ENCODE measurements at regions not wholly inside any gene's neighbourhood (a gene's known extent, or its start where the extent isn't known, plus 50 kb on each side); places are given as distances from the start of the nearest gene placed in this dataset.

DNA sequence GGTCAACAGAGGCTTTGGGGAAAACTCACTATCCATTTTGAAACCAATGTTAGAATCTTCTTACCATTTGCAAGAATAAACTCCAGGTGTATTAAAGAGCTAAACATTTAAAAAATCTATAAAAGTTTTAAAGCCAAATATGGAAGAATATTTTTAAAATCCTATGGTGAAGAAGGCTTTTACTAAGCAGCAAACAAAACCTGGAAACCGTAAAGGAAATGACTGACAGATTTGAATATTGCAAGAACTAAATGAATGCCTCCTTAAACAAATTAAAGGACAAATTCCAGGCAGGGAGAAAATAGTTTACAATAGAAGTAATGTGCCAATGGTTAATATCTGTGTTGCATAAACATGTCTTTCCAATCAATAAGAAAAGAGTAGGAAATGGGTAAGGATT is 68.1 kb downstream of the KLF15 start:
- Histone ChIP-seq H3K9ac (no peak overlapping the region), H3K9me2 (ENCODE audit: insufficient read depth) (no peaks in the 10 kb centered on the region), H2AFZ (no peak overlapping the region), H3K4me2 (ENCODE audit: unreplicated experiment) (no peak overlapping the region), H4K20me1 (ENCODE audit: insufficient read depth) (no peaks in the 10 kb centered on the region), H3K9me3 (ENCODE audit: low read depth) (no peaks in the 10 kb centered on the region), H3K27me3 (replicated peaks; ENCODE audit: insufficient read depth) (no peaks in the 10 kb centered on the region; the same call in 1 of the 2 replicates), H3K79me2 (ENCODE audit: insufficient read depth) (no peaks in the 10 kb centered on the region), H3K4me1 (ENCODE audit: insufficient read depth) (peaks cover 8% of the 10 kb centered on the region), H3K36me3 (ENCODE audit: low read depth) (no peaks in the 10 kb centered on the region), H3K27ac (no peak overlapping the region), H3K4me3 (no peak overlapping the region), H3F3A (ENCODE audit: insufficient read depth) (peaks cover 14% of the 10 kb centered on the region; the same call in 1 of the 2 replicates)
- DNase-seq, result no peak
- in situ Hi-C loops (cut with MboI), result no loop called here
- 98 to 100% methylated on average over 1 of the region's 1 CpG for WGBS, 2 experiments (ENCODE audit: low coverage in 1 of 2, low lambda C conversion rate in 2 of 2, missing lambda C conversion rate in 2 of 2)
- TF ChIP-seq EZH2 (IDR thresholded peaks at IDR 0.05; ENCODE audit: insufficient read depth, poor library complexity, severe bottlenecking) (no peak), EZH2phosphoT487 (IDR thresholded peaks at IDR 0.05; ENCODE audit: insufficient read depth, low read depth) (no peak)

DNA sequence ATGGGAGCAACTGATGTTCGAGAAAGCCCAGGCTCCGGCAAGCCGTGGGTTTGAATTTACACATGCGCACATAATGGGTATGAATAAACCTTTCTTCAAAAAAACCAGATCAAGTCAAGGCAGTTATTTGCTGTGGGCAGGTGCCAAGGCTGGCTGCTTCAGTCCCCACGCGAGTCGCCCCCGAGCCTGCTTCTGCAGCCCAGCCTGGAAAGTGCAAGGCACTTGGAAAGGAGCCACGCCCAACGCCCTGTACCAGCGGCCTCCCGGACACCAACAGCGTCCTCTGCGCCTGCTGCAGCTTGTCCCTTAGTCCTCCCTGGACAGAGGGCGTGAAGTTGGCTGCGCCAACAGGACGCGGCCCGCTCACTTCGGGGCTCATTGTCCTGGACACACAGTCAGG is 68.9 kb downstream of the KLF15 start:
- 71 to 72% methylated on average over 20 of the region's 20 CpGs for WGBS, 2 experiments (ENCODE audit: low coverage in 1 of 2, low lambda C conversion rate in 2 of 2, missing lambda C conversion rate in 2 of 2)
- H3K4me1 ChIP-seq (ENCODE audit: insufficient read depth), result peaks cover 12% of the 10 kb centered on the region
- peaks cover 14% of the 10 kb centered on the region; the same call in 1 of the 2 replicates for H3F3A ChIP-seq (ENCODE audit: insufficient read depth)
- H3K4me2 ChIP-seq (ENCODE audit: unreplicated experiment), result no peak overlapping the region
- no peaks in the 10 kb centered on the region for H4K20me1 ChIP-seq (ENCODE audit: insufficient read depth)
- in situ Hi-C loops (cut with MboI), result no loop called here
- H3K36me3 ChIP-seq (ENCODE audit: low read depth), result no peaks in the 10 kb centered on the region
- TF ChIP-seq EZH2phosphoT487 (IDR thresholded peaks at IDR 0.05; ENCODE audit: insufficient read depth, low read depth) (no peak), EZH2 (IDR thresholded peaks at IDR 0.05; ENCODE audit: insufficient read depth, poor library complexity, severe bottlenecking) (no peak)
- no peak overlapping the region for H3K9ac ChIP-seq
- no peaks in the 10 kb centered on the region for H3K79me2 ChIP-seq (ENCODE audit: insufficient read depth)
- no peaks in the 10 kb centered on the region; the same call in 1 of the 2 replicates for H3K27me3 ChIP-seq (replicated peaks; ENCODE audit: insufficient read depth)
- no peak for DNase-seq
- no peak overlapping the region for H3K4me3 ChIP-seq
- H3K9me2 ChIP-seq (ENCODE audit: insufficient read depth), result no peaks in the 10 kb centered on the region
- H3K27ac ChIP-seq, result no peak overlapping the region
- no peaks in the 10 kb centered on the region for H3K9me3 ChIP-seq (ENCODE audit: low read depth)
- no peak overlapping the region for H2AFZ ChIP-seq

DNA sequence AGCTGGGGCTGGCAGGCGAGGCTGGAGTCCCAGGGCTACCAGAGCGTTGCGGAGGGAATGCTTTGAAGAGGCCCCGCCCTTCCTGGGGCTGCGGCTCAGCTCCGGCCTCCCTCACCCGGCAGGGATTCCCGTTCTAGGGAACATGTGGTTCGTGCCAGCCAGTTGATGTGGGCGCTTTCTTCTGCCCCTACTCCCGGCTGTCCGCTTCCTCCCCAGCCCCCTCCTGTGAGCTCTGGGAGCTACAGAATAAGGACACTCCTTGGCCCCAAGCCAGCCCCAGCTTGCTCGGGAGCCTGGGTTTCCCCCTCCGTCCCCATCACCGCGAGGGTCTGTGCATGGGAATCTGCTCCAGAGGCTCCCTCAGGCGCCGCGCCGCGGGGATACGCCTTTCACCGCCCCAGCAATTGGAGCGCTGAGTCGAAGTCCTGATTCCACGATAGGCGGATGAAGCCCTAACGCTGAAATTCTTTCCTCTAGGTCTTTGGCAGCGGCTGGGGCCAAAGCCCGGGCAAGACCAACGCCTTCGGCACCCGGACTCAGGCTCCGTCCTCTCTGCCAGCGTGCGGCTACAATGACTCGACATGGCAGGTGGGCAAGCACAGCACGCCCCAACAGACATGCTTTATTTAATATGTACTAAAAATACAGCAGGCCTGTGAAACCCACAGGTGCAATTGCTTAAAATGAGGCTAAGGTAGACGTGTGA is 69.5 kb downstream of the KLF15 start:
- no peaks in the 10 kb centered on the region for H3K36me3 ChIP-seq (ENCODE audit: low read depth)
- no peaks in the 10 kb centered on the region for H3K79me2 ChIP-seq (ENCODE audit: insufficient read depth)
- peak overlapping the region; percentile 92 for H3K4me2 ChIP-seq (ENCODE audit: unreplicated experiment)
- peak overlapping the region; percentile 74 for H3K4me3 ChIP-seq
- no peaks in the 10 kb centered on the region; the same call in 1 of the 2 replicates for H3K27me3 ChIP-seq (replicated peaks; ENCODE audit: insufficient read depth)
- WGBS, 2 experiments (ENCODE audit: low coverage in 1 of 2, low lambda C conversion rate in 2 of 2, missing lambda C conversion rate in 2 of 2), result 7 to 9% methylated on average over 36 to 39 of the region's 39 CpGs
- TF ChIP-seq EZH2 (IDR thresholded peaks at IDR 0.05; ENCODE audit: insufficient read depth, poor library complexity, severe bottlenecking) (no peak), EZH2phosphoT487 (IDR thresholded peaks at IDR 0.05; ENCODE audit: insufficient read depth, low read depth) (no peak)
- in situ Hi-C loops (cut with MboI), result no loop called here
- no peaks in the 10 kb centered on the region for H4K20me1 ChIP-seq (ENCODE audit: insufficient read depth)
- DNase-seq, result peak; percentile 84
- H2AFZ ChIP-seq, result peak overlapping the region; percentile 90
- H3K9me3 ChIP-seq (ENCODE audit: low read depth), result no peaks in the 10 kb centered on the region
- H3F3A ChIP-seq (ENCODE audit: insufficient read depth), result peaks cover 14% of the 10 kb centered on the region; the same call in 1 of the 2 replicates
- H3K27ac ChIP-seq, result no peak overlapping the region
- H3K9ac ChIP-seq, result peak overlapping the region; percentile 60
- H3K9me2 ChIP-seq (ENCODE audit: insufficient read depth), result no peaks in the 10 kb centered on the region
- H3K4me1 ChIP-seq (ENCODE audit: insufficient read depth), result peaks cover 14% of the 10 kb centered on the region

DNA sequence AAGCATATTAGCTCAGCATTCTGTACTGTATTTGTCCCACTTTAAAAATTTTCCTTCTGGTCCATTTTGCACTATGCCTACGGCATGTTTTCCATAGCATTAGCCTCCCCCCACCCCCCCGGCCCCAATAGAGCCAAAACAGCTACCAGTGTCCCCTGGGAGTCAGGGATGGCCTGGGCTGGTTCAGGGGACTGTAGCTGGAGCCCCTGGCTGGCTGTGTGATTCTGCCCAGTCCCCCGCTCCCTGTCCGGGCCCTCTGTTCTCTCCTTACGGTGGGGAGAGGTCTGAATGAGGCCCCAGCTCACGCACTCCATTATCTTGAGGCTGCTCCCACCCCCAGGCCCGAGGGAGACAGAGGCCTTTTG is 70.1 kb downstream of the KLF15 start:
- H3K27ac ChIP-seq, result no peak overlapping the region
- no peak for DNase-seq
- H4K20me1 ChIP-seq (ENCODE audit: insufficient read depth), result no peaks in the 10 kb centered on the region
- no peaks in the 10 kb centered on the region; the same call in 1 of the 2 replicates for H3K27me3 ChIP-seq (replicated peaks; ENCODE audit: insufficient read depth)
- no peaks in the 10 kb centered on the region for H3K9me3 ChIP-seq (ENCODE audit: low read depth)
- TF ChIP-seq EZH2 (IDR thresholded peaks at IDR 0.05; ENCODE audit: insufficient read depth, poor library complexity, severe bottlenecking) (no peak), EZH2phosphoT487 (IDR thresholded peaks at IDR 0.05; ENCODE audit: insufficient read depth, low read depth) (no peak)
- in situ Hi-C loops (cut with MboI), result no loop called here
- no peaks in the 10 kb centered on the region for H3K9me2 ChIP-seq (ENCODE audit: insufficient read depth)
- H3K4me2 ChIP-seq (ENCODE audit: unreplicated experiment), result peak overlapping the region; percentile 92
- H3K4me3 ChIP-seq, result peak overlapping the region; percentile 74
- 27 to 31% methylated on average over 6 to 7 of the region's 7 CpGs for WGBS, 2 experiments (ENCODE audit: low coverage in 1 of 2, low lambda C conversion rate in 2 of 2, missing lambda C conversion rate in 2 of 2)
- H3F3A ChIP-seq (ENCODE audit: insufficient read depth), result peaks cover 14% of the 10 kb centered on the region; the same call in 1 of the 2 replicates
- peaks cover 14% of the 10 kb centered on the region for H3K4me1 ChIP-seq (ENCODE audit: insufficient read depth)
- no peaks in the 10 kb centered on the region for H3K36me3 ChIP-seq (ENCODE audit: low read depth)
- peak overlapping the region; percentile 60 for H3K9ac ChIP-seq
- H2AFZ ChIP-seq, result peak overlapping the region; percentile 90
- H3K79me2 ChIP-seq (ENCODE audit: insufficient read depth), result no peaks in the 10 kb centered on the region

Measured in GM23248 (cell line).